ENCODE measurements at regions not wholly inside any gene's neighbourhood (a gene's known extent, or its start where the extent isn't known, plus 50 kb on each side); places are given as distances from the start of the nearest gene placed in this dataset.
"Not testable (repeated sequence)": the region's sequence is repeated elsewhere in the genome, so short reads cannot be mapped to it uniquely, and the experiment has no call there.

- no peak for DNase-seq (ENCODE audit: low read depth)
- TF ChIP-seq CTCF (IDR thresholded peaks at IDR 0.05; ENCODE audit: control insufficient read depth, insufficient read depth, low read depth, low read length, missing control alignments), result no peak
- H3K4me3 ChIP-seq (ENCODE audit: control insufficient read depth, low read depth, low read length), result no peak overlapping the region
Measured at GRCh38 chr6:8170754-8171153, 68.4 kb upstream of the EEF1E1 start.

DNA sequence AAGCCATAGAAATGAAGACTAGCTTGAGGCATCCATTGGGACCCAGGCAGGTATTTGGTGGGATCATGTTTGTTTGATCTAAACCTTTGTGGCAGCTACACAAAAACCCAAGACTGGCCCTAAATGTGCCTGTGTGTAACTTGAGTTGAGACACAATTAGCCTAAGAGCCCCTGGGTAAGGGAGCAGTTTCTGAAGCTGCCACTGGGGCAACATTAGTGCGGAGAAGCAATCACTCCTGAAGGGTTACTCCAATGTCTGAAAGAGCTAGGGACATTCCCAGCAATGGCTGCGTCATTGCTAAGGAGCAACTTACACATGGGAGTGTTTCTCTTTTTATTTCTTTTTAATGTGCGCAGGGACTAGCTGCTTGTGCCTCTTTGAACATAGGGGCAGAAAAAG, 67.9 kb upstream of the EEF1E1 start:
- no peak for DNase-seq (ENCODE audit: low read depth)
- no peak overlapping the region for H3K4me3 ChIP-seq (ENCODE audit: control insufficient read depth, low read depth, low read length)
- no peak for TF ChIP-seq CTCF (IDR thresholded peaks at IDR 0.05; ENCODE audit: control insufficient read depth, insufficient read depth, low read depth, low read length, missing control alignments)

DNA sequence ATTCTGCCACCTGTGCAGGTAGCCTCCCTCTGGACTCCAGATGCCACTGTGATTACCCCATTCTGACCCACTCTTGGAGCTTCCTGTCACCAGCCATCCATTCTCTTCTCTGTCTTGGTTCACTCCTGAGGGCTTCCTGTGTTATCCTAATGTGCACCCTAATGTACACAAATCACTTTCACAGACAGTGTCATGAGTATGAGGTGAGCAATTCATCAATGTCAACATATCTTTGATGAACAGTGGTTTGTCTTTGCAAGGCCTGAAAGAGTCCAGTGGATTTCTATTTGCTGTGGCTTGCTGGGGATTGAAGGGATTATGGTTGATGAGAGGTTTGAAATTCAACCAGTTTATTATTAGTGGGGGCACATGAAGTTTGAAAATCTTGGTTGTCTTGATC, 63.8 kb upstream of the EEF1E1 start:
- DNase-seq (ENCODE audit: low read depth), result no peak
- no peak overlapping the region for H3K4me3 ChIP-seq (ENCODE audit: control insufficient read depth, low read depth, low read length)
- no peak for TF ChIP-seq CTCF (IDR thresholded peaks at IDR 0.05; ENCODE audit: control insufficient read depth, insufficient read depth, low read depth, low read length, missing control alignments)

- not testable (repeated sequence) for H3K4me3 ChIP-seq (ENCODE audit: control insufficient read depth, low read depth, low read length); DNase-seq (ENCODE audit: low read depth)
Measured at GRCh38 chr6:8165008-8165407, 62.7 kb upstream of the EEF1E1 start.

DNA sequence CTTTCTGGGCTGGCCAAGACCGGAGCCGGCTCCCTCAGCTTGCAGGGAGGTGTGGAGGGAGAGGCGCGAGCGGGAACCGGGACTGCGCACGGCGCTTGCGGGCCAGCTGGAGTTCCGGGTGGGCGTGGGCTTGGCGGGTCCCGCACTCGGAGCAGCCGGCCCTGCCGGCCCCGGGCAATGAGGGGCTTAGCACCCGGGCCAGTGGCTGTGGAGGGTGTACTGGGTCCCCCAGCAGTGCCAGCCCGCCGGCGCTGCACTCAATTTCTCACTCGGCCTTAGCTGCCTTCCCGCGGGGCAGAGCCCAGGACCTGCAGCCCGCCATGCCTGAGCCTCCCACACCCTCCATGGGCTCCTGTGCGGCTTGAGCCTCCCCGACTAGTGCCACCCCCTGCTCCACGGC, 61.9 kb upstream of the EEF1E1 start:
- not testable (repeated sequence) for DNase-seq (ENCODE audit: low read depth); H3K4me3 ChIP-seq (ENCODE audit: control insufficient read depth, low read depth, low read length)

DNA sequence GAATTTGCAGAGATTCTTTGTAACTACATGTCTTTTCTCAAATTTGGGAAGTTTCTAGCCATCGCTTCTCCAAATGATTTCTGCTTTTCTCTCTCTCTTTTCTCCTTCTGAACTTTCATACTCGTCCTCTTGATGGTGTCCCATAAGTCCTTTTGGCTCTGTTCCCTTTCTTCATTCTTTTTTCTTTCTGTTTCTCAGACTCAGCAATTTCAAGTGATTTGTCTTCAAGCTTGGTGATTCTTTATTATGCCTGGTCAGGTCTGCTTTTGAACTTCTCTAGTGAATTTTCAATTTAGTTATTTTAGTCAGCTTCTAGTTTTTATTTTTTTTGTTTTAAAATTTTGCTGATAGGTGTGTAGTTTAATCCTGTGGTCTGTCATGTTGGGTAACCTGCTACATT, 57.6 kb upstream of the EEF1E1 start:
- TF ChIP-seq CTCF (IDR thresholded peaks at IDR 0.05; ENCODE audit: control insufficient read depth, insufficient read depth, low read depth, low read length, missing control alignments), result no peak
- H3K4me3 ChIP-seq (ENCODE audit: control insufficient read depth, low read depth, low read length), result no peak overlapping the region
- DNase-seq (ENCODE audit: low read depth), result no peak

DNA sequence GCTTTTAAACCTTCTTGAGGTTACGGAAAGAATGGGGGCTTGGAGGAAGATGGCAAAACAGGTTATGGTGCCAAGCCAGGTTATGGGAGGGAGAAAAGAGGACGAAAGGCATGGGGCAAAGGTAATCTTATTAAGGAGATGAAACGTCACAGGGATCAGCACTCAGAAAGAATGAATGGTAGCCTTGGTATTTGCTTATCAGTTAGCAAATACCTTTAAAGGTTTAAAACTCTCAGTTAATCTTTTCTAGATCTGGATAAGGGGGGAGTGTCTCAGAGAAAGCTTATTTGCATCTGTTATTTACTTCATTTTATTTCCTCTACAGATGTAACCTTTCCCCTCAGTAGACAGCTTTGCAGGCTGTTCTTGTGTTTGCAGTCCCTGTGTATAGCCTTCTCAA, 55.5 kb upstream of the EEF1E1 start:
- TF ChIP-seq CTCF (IDR thresholded peaks at IDR 0.05; ENCODE audit: control insufficient read depth, insufficient read depth, low read depth, low read length, missing control alignments), result no peak
- H3K4me3 ChIP-seq (ENCODE audit: control insufficient read depth, low read depth, low read length), result no peak overlapping the region
- DNase-seq (ENCODE audit: low read depth), result no peak

GRCh38 chr6:8155259-8156012, 53.1 kb upstream of the EEF1E1 start:
- no peak for DNase-seq (ENCODE audit: low read depth)
- no peak overlapping the region for H3K4me3 ChIP-seq (ENCODE audit: control insufficient read depth, low read depth, low read length)
- TF ChIP-seq CTCF (IDR thresholded peaks at IDR 0.05; ENCODE audit: control insufficient read depth, insufficient read depth, low read depth, low read length, missing control alignments), result no peak

Data from AG09309 (cell line).